CD4-positive, alpha-beta T cell (primary cell): ENCODE measurements at regions not wholly inside any gene's neighbourhood (a gene's known extent, or its start where the extent isn't known, plus 50 kb on each side); places are given as distances from the start of the nearest gene placed in this dataset.

Source experiments
- ATAC-seq: fragments of 200-7000 bp; cut with Tn5 transposase; one replicate; pipeline ENCODE4 v1.10.0; 2022; ENCODE audit warnings: mild to moderate bottlenecking; ENCODE audit not compliant: poor library complexity
- CTCF ChIA-PET: fragments of 350-600 bp; sonication (Branson Sonifier 250); formaldehyde crosslinking; loops from one replicate; lab custom pipeline; 2021; ENCODE audit warnings: antibody characterized with exemption, inconsistent platforms; lab: Charles Lee
- POLR2A ChIA-PET: fragments of 350-600 bp; sonication (Branson Sonifier 250); formaldehyde crosslinking; loops from one replicate; lab custom pipeline; 2021; ENCODE audit warnings: antibody characterized with exemption, inconsistent platforms; lab: Charles Lee
- DNase-seq, 14 experiments: peaks; one replicate each; pipeline ENCODE4 v3.0.0-alpha.2; 2013 to 2020; ENCODE audit warnings: mixed read lengths in 2 of 14
- H3K27ac ChIP-seq, 2 donors: one replicate each; pipeline versions ENCODE4 v1.5.1 to v1.7.0; 2013; ENCODE audit warnings: low read length in 2 of 2, low read depth in 1 of 2, mild to moderate bottlenecking in 1 of 2
- H3K27me3 ChIP-seq, 2 experiments: 1 replicate in 1 of 2; 2 replicates in 1 of 2; pipeline versions ENCODE4 v1.6.1 to v1.7.0; 2013; ENCODE audit warnings: low read length in 2 of 2, control low read depth in 1 of 2, mild to moderate bottlenecking in 1 of 2, moderate library complexity in 1 of 2; ENCODE audit not compliant: insufficient read depth in 2 of 2, control insufficient read depth in 1 of 2
- H3K36me3 ChIP-seq: one replicate; pipeline ENCODE4 v1.6.1; 2013; ENCODE audit warnings: low read length, control low read depth; ENCODE audit not compliant: insufficient read depth
- H3K4me1 ChIP-seq: one replicate; pipeline ENCODE4 v1.6.1; 2013; ENCODE audit warnings: low read length, control low read depth; ENCODE audit not compliant: insufficient read depth
- H3K4me3 ChIP-seq: one replicate; pipeline ENCODE4 v1.5.1; 2013; ENCODE audit warnings: mild to moderate bottlenecking, low read length, moderate library complexity
- H3K9me3 ChIP-seq, 2 experiments: 1 replicate in 1 of 2; 2 replicates in 1 of 2; pipeline versions ENCODE4 v1.6.1 to v1.7.0; 2013; ENCODE audit warnings: low read length in 2 of 2, mild to moderate bottlenecking in 2 of 2, control low read depth in 1 of 2, moderate library complexity in 1 of 2; ENCODE audit not compliant: control insufficient read depth in 1 of 2, insufficient read depth in 1 of 2
- H3K27ac Mint-ChIP-seq: one replicate; pipeline ENCODE4 v1.8.0; 2020; ENCODE audit warnings: mixed read lengths
- H3K27me3 Mint-ChIP-seq: one replicate; pipeline ENCODE4 v1.8.0; 2021; ENCODE audit warnings: mixed read lengths
- H3K36me3 Mint-ChIP-seq: one replicate; pipeline ENCODE4 v1.8.0; 2021; ENCODE audit warnings: low read depth, mixed read lengths
- H3K4me1 Mint-ChIP-seq: one replicate; pipeline ENCODE4 v1.8.0; 2021; ENCODE audit warnings: low read depth, mixed read lengths
- H3K4me3 Mint-ChIP-seq: one replicate; pipeline ENCODE4 v1.8.0; 2020; ENCODE audit warnings: mild to moderate bottlenecking, mixed read lengths
- H3K9me3 Mint-ChIP-seq: one replicate; pipeline ENCODE4 v1.8.0; 2020; ENCODE audit warnings: mixed read lengths
- intact Hi-C, 2 experiments: fragments of 100-400 bp; cut with DNase I in 1 of 2; cut with micrococcal nuclease in 1 of 2; formaldehyde crosslinking; loops; one replicate each; pipeline versions ENCODE4 v1.15.1 to v1.9.0; 2023 to 2025; cut with DNase I, micrococcal nuclease
- TF ChIP-seq, protein P1 (sequence below): fragments of 200-600 bp; IDR thresholded peaks from one replicate; pipeline ENCODE4 v1.8.0; 2022; ENCODE audit warnings: antibody characterized with exemption, mild to moderate bottlenecking

GRCh38 chr18:62450175-62450545 is 72.7 kb upstream of the ZCCHC2 start:
- Mint-ChIP-seq H3K27ac (no peak overlapping the region), H3K4me1 (no peaks in the 10 kb centered on the region), H3K4me3 (no peak overlapping the region), H3K36me3 (no peaks in the 10 kb centered on the region), H3K9me3 (no peaks in the 10 kb centered on the region), H3K27me3 (peaks cover 12% of the 10 kb centered on the region)
- Histone ChIP-seq H3K4me3 (no peak overlapping the region), H3K27ac (no peak overlapping the region), H3K27me3 (peaks cover 0 to 3% of the 10 kb centered on the region in 2 experiments), H3K9me3 (no peaks in the 10 kb centered on the region), H3K4me1 (peaks cover 8% of the 10 kb centered on the region), H3K36me3 (no peaks in the 10 kb centered on the region)
- ATAC-seq, result no peak
- intact Hi-C loops, result no loop called here
- TF ChIP-seq, protein P1, sequence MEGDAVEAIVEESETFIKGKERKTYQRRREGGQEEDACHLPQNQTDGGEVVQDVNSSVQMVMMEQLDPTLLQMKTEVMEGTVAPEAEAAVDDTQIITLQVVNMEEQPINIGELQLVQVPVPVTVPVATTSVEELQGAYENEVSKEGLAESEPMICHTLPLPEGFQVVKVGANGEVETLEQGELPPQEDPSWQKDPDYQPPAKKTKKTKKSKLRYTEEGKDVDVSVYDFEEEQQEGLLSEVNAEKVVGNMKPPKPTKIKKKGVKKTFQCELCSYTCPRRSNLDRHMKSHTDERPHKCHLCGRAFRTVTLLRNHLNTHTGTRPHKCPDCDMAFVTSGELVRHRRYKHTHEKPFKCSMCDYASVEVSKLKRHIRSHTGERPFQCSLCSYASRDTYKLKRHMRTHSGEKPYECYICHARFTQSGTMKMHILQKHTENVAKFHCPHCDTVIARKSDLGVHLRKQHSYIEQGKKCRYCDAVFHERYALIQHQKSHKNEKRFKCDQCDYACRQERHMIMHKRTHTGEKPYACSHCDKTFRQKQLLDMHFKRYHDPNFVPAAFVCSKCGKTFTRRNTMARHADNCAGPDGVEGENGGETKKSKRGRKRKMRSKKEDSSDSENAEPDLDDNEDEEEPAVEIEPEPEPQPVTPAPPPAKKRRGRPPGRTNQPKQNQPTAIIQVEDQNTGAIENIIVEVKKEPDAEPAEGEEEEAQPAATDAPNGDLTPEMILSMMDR, result no peak
- POLR2A ChIA-PET, result no interaction called here
- CTCF ChIA-PET, result interaction anchor here (1.4 kb wide), 1 partner anchor 134 kb away, joined by 4 read pairs; no protein-coding TSS in a partner anchor
- DNase-seq, result no peak

DNA sequence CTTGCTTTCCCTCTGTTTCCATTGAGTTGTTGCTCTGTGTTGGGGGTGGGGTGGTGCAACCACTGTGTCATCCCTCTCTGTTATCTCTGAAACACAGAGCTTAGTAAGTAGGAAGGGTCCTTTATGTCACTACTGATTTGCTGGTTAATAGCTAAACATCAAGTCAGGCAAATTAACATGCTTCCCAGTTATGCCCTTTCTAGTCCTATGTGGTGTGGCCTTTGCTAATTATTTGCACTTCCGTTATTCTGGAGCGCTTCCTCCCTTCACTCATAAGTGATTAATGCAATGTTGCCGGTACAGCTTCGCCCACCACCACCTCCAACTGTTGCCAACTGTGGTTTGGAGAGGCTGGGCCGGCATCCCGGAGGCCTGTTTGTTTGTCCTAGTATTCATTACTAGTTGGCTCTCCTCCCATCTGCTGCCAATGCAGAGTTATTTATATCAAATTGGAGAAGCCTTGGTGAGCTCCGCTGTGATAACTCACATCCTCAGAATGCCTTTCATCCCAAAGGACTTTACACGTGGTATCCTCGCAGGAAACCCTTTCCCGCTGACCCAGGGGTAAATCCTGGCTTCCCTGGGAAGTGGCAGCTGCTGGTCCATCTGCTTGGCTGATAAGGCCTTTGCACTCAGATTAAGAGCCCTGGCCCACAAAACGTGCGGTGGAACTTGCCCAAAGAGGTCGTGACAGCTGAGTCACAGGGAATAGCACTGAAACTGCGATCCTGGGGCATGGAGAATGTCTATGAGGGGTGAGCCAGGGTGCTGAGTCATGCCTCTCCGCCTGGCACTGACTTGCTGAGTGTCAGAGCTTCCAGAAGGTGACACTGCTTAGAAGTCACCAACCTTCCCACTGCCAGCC is 72.0 kb upstream of the ZCCHC2 start:
- H3K27ac Mint-ChIP-seq, result no peak overlapping the region
- Histone ChIP-seq H3K36me3 (no peaks in the 10 kb centered on the region), H3K27me3 (peaks cover 0 to 6% of the 10 kb centered on the region in 2 experiments), H3K9me3 (no peaks in the 10 kb centered on the region), H3K4me3 (no peak overlapping the region), H3K27ac (no peak overlapping the region), H3K4me1 (peaks cover 8% of the 10 kb centered on the region)
- intact Hi-C loops, result no loop called here
- DNase-seq (peak in 2 of 14 experiments; percentile 53 to 69), ATAC-seq (no peak)
- H3K4me1 Mint-ChIP-seq, result no peaks in the 10 kb centered on the region
- H3K4me3 Mint-ChIP-seq, result no peak overlapping the region
- TF ChIP-seq, protein P1, result no peak
- no peaks in the 10 kb centered on the region for H3K9me3 Mint-ChIP-seq
- ChIA-PET CTCF (interaction anchor here (0.6 to 1.4 kb wide), 2 partner anchors 133 to 371 kb away, joined by 3 to 4 read pairs; no protein-coding TSS in a partner anchor), POLR2A (no interaction called here)
- H3K36me3 Mint-ChIP-seq, result no peaks in the 10 kb centered on the region
- H3K27me3 Mint-ChIP-seq, result peaks cover 16% of the 10 kb centered on the region

DNA sequence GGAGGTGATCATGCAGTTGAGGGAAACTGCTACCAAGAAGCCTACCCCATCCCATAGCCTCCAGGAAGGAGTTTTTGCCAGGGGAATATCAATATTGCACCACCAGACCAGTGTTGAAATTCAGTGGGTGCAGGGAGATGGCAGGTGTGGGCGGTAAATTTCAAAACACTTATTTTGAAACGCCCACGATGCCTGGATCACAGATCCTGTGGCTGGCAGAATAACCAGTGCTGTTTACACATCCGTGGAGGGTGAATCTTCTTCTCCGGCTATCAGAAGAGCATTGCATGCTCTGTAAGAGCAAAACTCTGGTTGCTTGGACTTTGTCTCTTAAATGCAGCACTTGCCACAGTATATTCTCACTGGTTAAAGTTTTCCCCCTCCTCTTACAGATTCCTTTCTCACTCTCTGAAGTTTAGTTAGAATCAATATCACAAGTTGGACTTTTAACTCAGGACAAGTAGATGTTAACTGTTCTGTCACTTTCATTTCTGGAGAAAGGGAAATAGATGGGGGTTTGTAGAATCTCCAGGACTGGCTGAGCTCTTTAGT is 70.5 kb upstream of the ZCCHC2 start:
- Histone ChIP-seq H3K36me3 (no peaks in the 10 kb centered on the region), H3K4me1 (peaks cover 8% of the 10 kb centered on the region), H3K4me3 (no peak overlapping the region), H3K27ac (no peak overlapping the region), H3K9me3 (no peaks in the 10 kb centered on the region), H3K27me3 (peaks cover 0 to 6% of the 10 kb centered on the region in 2 experiments)
- peaks cover 20% of the 10 kb centered on the region for H3K27me3 Mint-ChIP-seq
- CTCF ChIA-PET, result interaction anchor here (0.6 kb wide), 1 partner anchor 61 kb away, joined by 3 read pairs; no protein-coding TSS in a partner anchor
- no peaks in the 10 kb centered on the region for H3K4me1 Mint-ChIP-seq
- ATAC-seq (no peak), DNase-seq (peak in 3 of 14 experiments; percentile 6 to 39 (median 22))
- H3K9me3 Mint-ChIP-seq, result no peaks in the 10 kb centered on the region
- intact Hi-C loops, result no loop called here
- no peak overlapping the region for H3K4me3 Mint-ChIP-seq
- H3K27ac Mint-ChIP-seq, result no peak overlapping the region
- no peaks in the 10 kb centered on the region for H3K36me3 Mint-ChIP-seq
- POLR2A ChIA-PET, result no interaction called here
- TF ChIP-seq, protein P1, result no peak
